Tibial nerve (tissue), 4 donors: ENCODE measurements at regions not wholly inside any gene's neighbourhood (a gene's known extent, or its start where the extent isn't known, plus 50 kb on each side); places are given as distances from the start of the nearest gene placed in this dataset.

ENCODE experiments used
- CTCF ChIP-seq, 5 experiments: fragments of 200-600 bp in 3 of 5; fragments of 450-650 bp in 2 of 5; sonication (generic) in 3 of 5; IDR thresholded peaks; one replicate each; pipeline ENCODE4 v1.5.1; 2016 to 2019; ENCODE audit warnings: antibody characterized with exemption in 5 of 5, mild to moderate bottlenecking in 3 of 5, moderate library complexity in 2 of 5
- EP300 ChIP-seq, 2 donors: sonication (generic); formaldehyde crosslinking; IDR thresholded peaks; one replicate each; pipeline ENCODE4 v1.6.1; 2017; ENCODE audit warnings: antibody characterized with exemption in 2 of 2, mild to moderate bottlenecking in 1 of 2
- POLR2A ChIP-seq, 2 donors: fragments of 450-650 bp; IDR thresholded peaks; one replicate each; pipeline ENCODE4 v1.6.1; 2017; ENCODE audit warnings: antibody characterized with exemption in 2 of 2, mild to moderate bottlenecking in 2 of 2, moderate library complexity in 2 of 2

DNA sequence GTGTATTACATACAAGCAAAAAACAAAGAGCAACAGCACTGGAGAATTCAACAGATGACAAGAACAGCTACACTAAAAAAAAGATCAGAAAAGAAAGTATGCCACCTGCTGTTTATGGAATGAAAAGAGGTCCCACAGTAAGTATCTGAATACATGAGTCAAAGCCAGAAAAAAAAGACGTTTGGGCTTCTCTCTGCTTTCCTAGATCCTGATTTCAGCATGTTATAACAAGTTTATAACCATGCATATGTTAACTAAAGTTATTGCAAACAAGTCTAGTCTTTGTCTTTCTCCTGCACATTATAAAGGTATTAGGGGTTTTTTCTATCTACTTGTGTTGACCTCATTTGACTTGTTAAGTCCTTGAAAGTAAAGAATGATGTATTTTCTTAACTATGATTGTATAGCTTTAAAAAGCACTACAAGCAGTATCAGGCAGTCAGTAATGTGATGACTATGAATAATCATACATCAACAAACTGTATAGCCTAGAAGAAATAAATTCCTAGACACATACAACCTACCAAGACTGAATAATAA, 108.5 kb upstream of the COL5A2 start:
- peak in 4 of 5 experiments; percentile 21 to 68 (median 54) for TF ChIP-seq CTCF (IDR thresholded peaks at IDR 0.05)
- no peak for TF ChIP-seq POLR2A (IDR thresholded peaks at IDR 0.05)
- no peak for TF ChIP-seq EP300 (IDR thresholded peaks at IDR 0.05)
